H9 (cell line): ENCODE measurements at regions not wholly inside any gene's neighbourhood (a gene's known extent, or its start where the extent isn't known, plus 50 kb on each side); places are given as distances from the start of the nearest gene placed in this dataset.

Experiments
- DNase-seq: peaks from one replicate; pipeline ENCODE4 v3.0.0-alpha.2; 2017
- H2AFZ ChIP-seq: one replicate; pipeline ENCODE4 v1.6.1; 2013; ENCODE audit warnings: mild to moderate bottlenecking, low read length, control low read depth, moderate library complexity
- H2AK5ac ChIP-seq: 2 replicates; pipeline ENCODE4 v1.6.1; 2013; ENCODE audit warnings: low read length, control low read depth, mixed read lengths; ENCODE audit not compliant: insufficient read length
- H2BK120ac ChIP-seq: one replicate; pipeline ENCODE4 v1.6.1; 2013; ENCODE audit warnings: low read depth, mild to moderate bottlenecking, low read length, control low read depth, inconsistent platforms; ENCODE audit not compliant: poor library complexity, severe bottlenecking
- H2BK12ac ChIP-seq: 2 replicates; pipeline ENCODE4 v1.6.1; 2013; ENCODE audit warnings: low read length, control low read depth, mixed read lengths, low read depth; ENCODE audit not compliant: insufficient read length
- H2BK15ac ChIP-seq: 2 replicates; pipeline ENCODE4 v1.6.1; 2013; ENCODE audit warnings: low read depth, low read length, control low read depth
- H2BK20ac ChIP-seq: one replicate; pipeline ENCODE4 v1.6.1; 2013; ENCODE audit warnings: low read depth, mild to moderate bottlenecking, low read length, control low read depth, inconsistent platforms; ENCODE audit not compliant: poor library complexity, severe bottlenecking
- H2BK5ac ChIP-seq: 2 replicates; pipeline ENCODE4 v1.6.1; 2013; ENCODE audit warnings: low read length, control low read depth, mixed read lengths; ENCODE audit not compliant: insufficient read length
- H3K14ac ChIP-seq: 2 replicates; pipeline ENCODE4 v1.6.1; 2013; ENCODE audit warnings: low read length, control low read depth; ENCODE audit not compliant: insufficient read depth
- H3K18ac ChIP-seq: 2 replicates; pipeline ENCODE4 v1.6.1; 2013; ENCODE audit warnings: low read depth, mild to moderate bottlenecking, mixed read lengths, low read length, control low read depth; ENCODE audit not compliant: insufficient read length
- H3K23ac ChIP-seq: 2 replicates; pipeline ENCODE4 v1.6.1; 2013; ENCODE audit warnings: low read length, control low read depth, mixed read lengths, low read depth; ENCODE audit not compliant: insufficient read length
- H3K23me2 ChIP-seq: 2 replicates; pipeline ENCODE4 v1.6.1; 2013; ENCODE audit warnings: low read depth, mild to moderate bottlenecking, mixed read lengths, low read length, control low read depth; ENCODE audit not compliant: insufficient read length, poor library complexity, severe bottlenecking
- H3K27ac ChIP-seq: 2 replicates; pipeline ENCODE4 v1.5.1; 2013; ENCODE audit warnings: low read length, control low read depth, mixed read lengths, low read depth; ENCODE audit not compliant: insufficient read length
- H3K27me3 ChIP-seq: 2 replicates; pipeline ENCODE4 v1.6.1; 2013; ENCODE audit warnings: low read length, control low read depth, inconsistent platforms; ENCODE audit not compliant: insufficient read depth
- H3K4ac ChIP-seq: 2 replicates; pipeline ENCODE4 v1.6.1; 2013; ENCODE audit warnings: low read depth, mild to moderate bottlenecking, control low read depth, inconsistent platforms, low read length, moderate library complexity
- H3K4me1 ChIP-seq: 2 replicates; pipeline ENCODE4 v1.6.1; 2013; ENCODE audit warnings: low read length, control low read depth, inconsistent platforms; ENCODE audit not compliant: insufficient read depth
- H3K4me2 ChIP-seq: 2 replicates; pipeline ENCODE4 v1.6.1; 2013; ENCODE audit warnings: low read length, control low read depth, mixed read lengths; ENCODE audit not compliant: insufficient read length, insufficient read depth
- H3K56ac ChIP-seq: 2 replicates; pipeline ENCODE4 v1.6.1; 2013; ENCODE audit warnings: low read depth, mild to moderate bottlenecking, mixed read lengths, low read length, control low read depth; ENCODE audit not compliant: insufficient read length
- H3K79me1 ChIP-seq: 2 replicates; pipeline ENCODE4 v1.6.1; 2013; ENCODE audit warnings: low read depth, mild to moderate bottlenecking, moderate library complexity, low read length, control low read depth, inconsistent platforms; ENCODE audit not compliant: insufficient read depth, poor library complexity, severe bottlenecking
- H3K79me2 ChIP-seq: 2 replicates; pipeline ENCODE4 v1.6.1; 2013; ENCODE audit warnings: low read length, control low read depth, inconsistent platforms; ENCODE audit not compliant: insufficient read depth
- H3K9ac ChIP-seq: 2 replicates; pipeline ENCODE4 v1.6.1; 2013; ENCODE audit warnings: low read length, control low read depth, mixed read lengths; ENCODE audit not compliant: insufficient read length; ENCODE audit errors: extremely low read depth
- H3K9me3 ChIP-seq: one replicate; pipeline ENCODE4 v1.6.1; 2013; ENCODE audit warnings: low read depth, low read length, inconsistent platforms; ENCODE audit not compliant: control insufficient read depth
- H3T11ph ChIP-seq: one replicate; pipeline ENCODE4 v1.6.1; 2013; ENCODE audit warnings: mild to moderate bottlenecking, low read length, control low read depth, inconsistent platforms
- H4K20me1 ChIP-seq: one replicate; pipeline ENCODE4 v1.6.1; 2013; ENCODE audit not compliant: control insufficient read depth, insufficient read length, insufficient read depth
- H4K5ac ChIP-seq: 2 replicates; pipeline ENCODE4 v1.6.1; 2013; ENCODE audit warnings: low read depth, mild to moderate bottlenecking, mixed read lengths, low read length, control low read depth; ENCODE audit not compliant: insufficient read length
- H4K8ac ChIP-seq: replicated peaks from 2 replicates; pipeline ENCODE4 v1.6.1; 2013; ENCODE audit warnings: low read length, control low read depth, mixed read lengths, low read depth; ENCODE audit not compliant: insufficient read length
- H4K91ac ChIP-seq: 2 replicates; pipeline ENCODE4 v1.6.1; 2013; ENCODE audit warnings: low read depth, mild to moderate bottlenecking, moderate library complexity, mixed read lengths, low read length, control low read depth; ENCODE audit not compliant: insufficient read length
- H3K27ac Mint-ChIP-seq, 3 experiments: 2 replicates in 2 of 3; 3 replicates in 1 of 3; pipeline ENCODE4 v1.8.0; 2020 to 2021; ENCODE audit warnings: mixed read lengths in 3 of 3, mild to moderate bottlenecking in 1 of 3, moderate library complexity in 1 of 3
- H3K27me3 Mint-ChIP-seq: 2 replicates; pipeline ENCODE4 v1.8.0; 2021; ENCODE audit warnings: low read depth, mild to moderate bottlenecking, moderate library complexity, mixed read lengths
- H3K36me3 Mint-ChIP-seq, 3 experiments: 2 replicates in 2 of 3; 3 replicates in 1 of 3; pipeline ENCODE4 v1.8.0; 2020 to 2021; ENCODE audit warnings: low read depth in 3 of 3, mixed read lengths in 3 of 3; ENCODE audit not compliant: insufficient read depth in 1 of 3
- H3K4me1 Mint-ChIP-seq, 2 experiments: 2 replicates each; pipeline ENCODE4 v1.8.0; 2020; ENCODE audit warnings: mixed read lengths in 2 of 2
- H3K4me3 Mint-ChIP-seq, 2 experiments: 2 replicates in 1 of 2; 3 replicates in 1 of 2; pipeline ENCODE4 v1.8.0; 2020 to 2021; ENCODE audit warnings: mild to moderate bottlenecking in 2 of 2, mixed read lengths in 2 of 2, moderate library complexity in 1 of 2
- H3K9me3 Mint-ChIP-seq, 2 experiments: 2 replicates in 1 of 2; 3 replicates in 1 of 2; pipeline ENCODE4 v1.8.0; 2020; ENCODE audit warnings: mild to moderate bottlenecking in 2 of 2, mixed read lengths in 2 of 2, moderate library complexity in 1 of 2
- WGBS: extraction: QIAGEN DNeasy Blood & Tissue Kit; methylation state at CpG from one replicate; pipeline ENCODE4 v1.1.7; 2013; ENCODE audit warnings: missing lambda C conversion rate, low lambda C conversion rate, mixed read lengths; ENCODE audit not compliant: insufficient read length; ENCODE audit errors: extremely low coverage; 5-methylcytosine and 5-hydroxymethylcytosine counted together
- TF ChIP-seq, protein P1 (sequence below): fragments of 200-600 bp; sonication (generic); conservative IDR thresholded peaks from 3 replicates; pipeline ENCODE4 v1.8.0; 2021; ENCODE audit warnings: antibody characterized with exemption, mild to moderate bottlenecking

- Histone ChIP-seq H3K27ac (no peak overlapping the region), H4K8ac (no peak overlapping the region), H3K4ac (no peak overlapping the region), H2BK20ac (no peak overlapping the region), H2BK120ac (no peak overlapping the region), H3K79me2 (no peaks in the 10 kb centered on the region), H3K56ac (no peak overlapping the region), H3K18ac (no peak overlapping the region), H3K4me2 (no peak overlapping the region), H4K20me1 (no peaks in the 10 kb centered on the region), H3K9me3 (no peaks in the 10 kb centered on the region), H3T11ph (no peak overlapping the region), H3K4me1 (no peaks in the 10 kb centered on the region), H2BK12ac (no peak overlapping the region), H3K23me2 (no peaks in the 10 kb centered on the region), H3K14ac (no peak overlapping the region), H3K23ac (no peak overlapping the region), H2AK5ac (no peak overlapping the region), H2AFZ (no peak overlapping the region), H2BK5ac (no peak overlapping the region), H3K27me3 (no peaks in the 10 kb centered on the region), H4K5ac (no peak overlapping the region), H4K91ac (no peak overlapping the region), H3K9ac (no peak overlapping the region), H3K79me1 (no peaks in the 10 kb centered on the region), H2BK15ac (no peak overlapping the region)
- no CpG with 5 or more reads among the region's 1 CpG for WGBS
- H3K36me3 Mint-ChIP-seq = peaks cover 0 to 11% (median 1%) of the 10 kb centered on the region in 3 experiments; a peak in 3 of 7 replicates
- TF ChIP-seq, protein P1, sequence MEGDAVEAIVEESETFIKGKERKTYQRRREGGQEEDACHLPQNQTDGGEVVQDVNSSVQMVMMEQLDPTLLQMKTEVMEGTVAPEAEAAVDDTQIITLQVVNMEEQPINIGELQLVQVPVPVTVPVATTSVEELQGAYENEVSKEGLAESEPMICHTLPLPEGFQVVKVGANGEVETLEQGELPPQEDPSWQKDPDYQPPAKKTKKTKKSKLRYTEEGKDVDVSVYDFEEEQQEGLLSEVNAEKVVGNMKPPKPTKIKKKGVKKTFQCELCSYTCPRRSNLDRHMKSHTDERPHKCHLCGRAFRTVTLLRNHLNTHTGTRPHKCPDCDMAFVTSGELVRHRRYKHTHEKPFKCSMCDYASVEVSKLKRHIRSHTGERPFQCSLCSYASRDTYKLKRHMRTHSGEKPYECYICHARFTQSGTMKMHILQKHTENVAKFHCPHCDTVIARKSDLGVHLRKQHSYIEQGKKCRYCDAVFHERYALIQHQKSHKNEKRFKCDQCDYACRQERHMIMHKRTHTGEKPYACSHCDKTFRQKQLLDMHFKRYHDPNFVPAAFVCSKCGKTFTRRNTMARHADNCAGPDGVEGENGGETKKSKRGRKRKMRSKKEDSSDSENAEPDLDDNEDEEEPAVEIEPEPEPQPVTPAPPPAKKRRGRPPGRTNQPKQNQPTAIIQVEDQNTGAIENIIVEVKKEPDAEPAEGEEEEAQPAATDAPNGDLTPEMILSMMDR = no peak
- no peak for DNase-seq
- peaks cover 0 to 5% of the 10 kb centered on the region in 2 experiments; a peak in 1 of 5 replicates for H3K9me3 Mint-ChIP-seq
- no peaks in the 10 kb centered on the region for H3K4me1 Mint-ChIP-seq
- H3K4me3 Mint-ChIP-seq = no peak overlapping the region
- no peak overlapping the region for H3K27ac Mint-ChIP-seq
- no peaks in the 10 kb centered on the region for H3K27me3 Mint-ChIP-seq
Measured at GRCh38 chr2:221640686-221641085, 68.6 kb upstream of the EPHA4 start.
